HepG2 (cell line): ENCODE measurements at regions not wholly inside any gene's neighbourhood (a gene's known extent, or its start where the extent isn't known, plus 50 kb on each side); places are given as distances from the start of the nearest gene placed in this dataset.

Experiments used
- ATAC-seq: fragments of 200-7000 bp; cut with Tn5 transposase; 3 replicates; pipeline ENCODE4 v1.9.1; 2020; ENCODE audit warnings: mild to moderate bottlenecking, moderate library complexity
- BruUV-seq: library from RNA; stranded (reverse); fragments of 400-500 nt; replicated peaks from 2 replicates; lab custom pipeline; 2021; lab: Mats Ljungman, UMichigan
- CTCF ChIA-PET: fragments of 300-600 bp; formaldehyde crosslinking; extraction: SDS; loops from one replicate; lab custom pipeline; 2021; ENCODE audit warnings: low total read pairs, inconsistent platforms, low intra/inter-chr PET ratio; lab: Yijun Ruan, JAX
- POLR2A ChIA-PET: fragments of 350-600 bp; sonication (Branson Sonifier 250); formaldehyde crosslinking; loops from one replicate; lab custom pipeline; 2020; ENCODE audit warnings: antibody characterized with exemption, inconsistent platforms; lab: Yijun Ruan, JAX
- DNase-seq: peaks from one replicate; pipeline ENCODE4 v3.0.0-alpha.2; 2015; ENCODE audit warnings: low spot score
- FAIRE-seq: peaks from 3 replicates; lab custom pipeline; 2011; peaks lifted over from hg19 to GRCh38; lab: Jason Lieb, UNC
- H2AFZ ChIP-seq: one replicate; pipeline ENCODE4 v1.6.1; 2011; ENCODE audit warnings: low read length, inconsistent platforms
- H3K27ac ChIP-seq: fragments of 300-600 bp; 3 replicates; pipeline ENCODE4 v1.8.0; 2011; ENCODE audit warnings: mixed run types, mild to moderate bottlenecking, mixed read lengths, low read length, inconsistent platforms; ENCODE audit not compliant: insufficient read depth; ENCODE audit errors: extremely low read length
- H3K27me3 ChIP-seq, 2 experiments: fragments of 200-600 bp in 1 of 2; 2 replicates in 1 of 2; 3 replicates in 1 of 2; pipeline versions ENCODE4 v1.6.0 to v1.8.0; 2011; ENCODE audit warnings: low read length in 2 of 2, mild to moderate bottlenecking in 2 of 2, moderate library complexity in 2 of 2, inconsistent platforms in 1 of 2; ENCODE audit not compliant: insufficient read depth in 2 of 2, control insufficient read depth in 1 of 2
- H3K36me3 ChIP-seq, 2 experiments: fragments of 200-600 bp in 1 of 2; replicated peaks in 1 of 2; 2 replicates in 1 of 2; 3 replicates in 1 of 2; pipeline versions ENCODE4 v1.5.1 to v1.8.0; 2011; ENCODE audit warnings: low read length in 2 of 2, inconsistent platforms in 1 of 2; ENCODE audit not compliant: insufficient read depth in 2 of 2, control insufficient read depth in 1 of 2
- H3K4me1 ChIP-seq: 2 replicates; pipeline ENCODE4 v1.5.1; 2012; ENCODE audit warnings: low read length, inconsistent platforms; ENCODE audit not compliant: insufficient read depth
- H3K4me2 ChIP-seq: 2 replicates; pipeline ENCODE4 v1.6.0; 2011; ENCODE audit warnings: low read depth, low read length, inconsistent platforms
- H3K4me3 ChIP-seq, 3 experiments: fragments of 200-600 bp in 1 of 3; sonication (generic), shearing (Covaris generic) in 1 of 3; replicated peaks in 1 of 3; 2 replicates each; pipeline ENCODE4 v1.5.1; 2011 to 2016; ENCODE audit warnings: low read length in 3 of 3, inconsistent platforms in 2 of 3, low read depth in 2 of 3, mild to moderate bottlenecking in 2 of 3, control low read depth in 1 of 3, mixed read lengths in 1 of 3; ENCODE audit not compliant: insufficient read depth in 1 of 3
- H3K79me2 ChIP-seq: one replicate; pipeline ENCODE4 v1.6.1; 2011; ENCODE audit warnings: low read length, inconsistent platforms; ENCODE audit not compliant: insufficient read depth
- H3K9ac ChIP-seq: 2 replicates; pipeline ENCODE4 v1.6.0; 2011; ENCODE audit warnings: mild to moderate bottlenecking, low read depth, low read length, inconsistent platforms; ENCODE audit not compliant: insufficient read depth
- H3K9me3 ChIP-seq: 2 replicates; pipeline ENCODE4 v1.5.1; 2012; ENCODE audit warnings: mild to moderate bottlenecking, low read length
- H4K20me1 ChIP-seq: 2 replicates; pipeline ENCODE4 v1.6.0; 2011; ENCODE audit warnings: inconsistent platforms, mild to moderate bottlenecking, low read length, moderate library complexity; ENCODE audit not compliant: insufficient read depth
- EZH2 ChIP-seq: conservative IDR thresholded peaks from 2 replicates; pipeline ENCODE4 v1.6.1; 2012; ENCODE audit warnings: mild to moderate bottlenecking, low read depth, low read length, moderate library complexity
- GTF3A ChIP-seq: sonication (generic); formaldehyde crosslinking; conservative IDR thresholded peaks from 2 replicates; pipeline ENCODE4 v1.4.0; 2020; ENCODE audit warnings: mild to moderate bottlenecking, missing genetic modification reagents
- HOXD1 ChIP-seq: sonication (generic); formaldehyde crosslinking; IDR thresholded peaks from 2 replicates; pipeline ENCODE4 v1.5.0; 2020; ENCODE audit warnings: missing genetic modification reagents
- KDM5B ChIP-seq: sonication (generic); formaldehyde crosslinking; IDR thresholded peaks from 2 replicates; pipeline ENCODE4 v1.4.0; 2020; ENCODE audit warnings: missing genetic modification reagents, mild to moderate bottlenecking, borderline replicate concordance
- RFX3 ChIP-seq: IDR thresholded peaks from 2 replicates; pipeline ENCODE4 v1.6.1; 2016; ENCODE audit warnings: missing biosample characterization, missing genetic modification reagents
- SKI ChIP-seq: fragments of 450-650 bp; IDR thresholded peaks from one replicate; pipeline ENCODE4 v1.6.1; 2018; ENCODE audit warnings: mild to moderate bottlenecking; ENCODE audit not compliant: partially characterized antibody
- SRSF9 ChIP-seq: fragments of 200-400 bp; formaldehyde crosslinking; IDR thresholded peaks from 2 replicates; pipeline ENCODE4 v1.6.1; 2018; ENCODE audit warnings: borderline replicate concordance, mild to moderate bottlenecking, low read depth, low read length; ENCODE audit not compliant: insufficient read depth, poor library complexity, severe bottlenecking
- ZFP37 ChIP-seq: sonication (generic); formaldehyde crosslinking; IDR thresholded peaks from 2 replicates; pipeline ENCODE4 v1.4.0; 2020; ENCODE audit warnings: missing genetic modification reagents, borderline replicate concordance
- ZKSCAN5 ChIP-seq: sonication (generic); formaldehyde crosslinking; IDR thresholded peaks from 2 replicates; pipeline ENCODE4 v1.5.1; 2020; ENCODE audit warnings: mild to moderate bottlenecking, missing genetic modification reagents
- ZNF234 ChIP-seq: sonication (generic); formaldehyde crosslinking; conservative IDR thresholded peaks from 2 replicates; pipeline ENCODE4 v1.5.1; 2020; ENCODE audit warnings: mild to moderate bottlenecking, missing genetic modification reagents
- ZNF441 ChIP-seq: sonication (generic); formaldehyde crosslinking; IDR thresholded peaks from 2 replicates; pipeline ENCODE4 v1.7.0; 2021; ENCODE audit warnings: missing genetic modification reagents, borderline replicate concordance
- ZNF512B ChIP-seq: sonication (generic); formaldehyde crosslinking; IDR thresholded peaks from 2 replicates; pipeline ENCODE4 v1.5.1; 2020; ENCODE audit warnings: missing genetic modification reagents, mild to moderate bottlenecking, borderline replicate concordance
- ZNF629 ChIP-seq: sonication (generic); formaldehyde crosslinking; conservative IDR thresholded peaks from 2 replicates; pipeline ENCODE4 v1.5.0; 2020; ENCODE audit warnings: missing genetic modification reagents
- ZNF674 ChIP-seq: sonication (generic); formaldehyde crosslinking; IDR thresholded peaks from 2 replicates; pipeline ENCODE4 v1.5.0; 2020; ENCODE audit warnings: low read depth, mild to moderate bottlenecking, missing genetic modification reagents
- ZNF713 ChIP-seq: sonication (generic); formaldehyde crosslinking; IDR thresholded peaks from 2 replicates; pipeline ENCODE4 v1.4.0; 2020; ENCODE audit warnings: mild to moderate bottlenecking, missing genetic modification reagents
- WGBS: methylation state at CpG from one replicate; pipeline ENCODE4 v1.1.6; 2017; ENCODE audit warnings: low lambda C conversion rate; 5-methylcytosine and 5-hydroxymethylcytosine counted together
- in situ Hi-C: cut with HindIII; loops from 2 replicates; pipeline ENCODE4 v1.10.0; 2017; ENCODE audit warnings: low pct_unique_long_range_greater_than_20kb; ENCODE audit not compliant: extremely low pct_ligation_motif_present
- intact Hi-C: fragments of 100-400 bp; cut with micrococcal nuclease; formaldehyde crosslinking; loops from one replicate; pipeline ENCODE4 v1.10.0; 2022; ENCODE audit not compliant: unreplicated experiment
- TF ChIP-seq, protein P1 (sequence below): sonication (generic); formaldehyde crosslinking; IDR thresholded peaks from 2 replicates; pipeline ENCODE4 v1.8.0; 2022; ENCODE audit warnings: missing genetic modification reagents, low read depth, mild to moderate bottlenecking, borderline replicate concordance

GRCh38 chr1:213925531-213926182, 62.1 kb upstream of the PROX1 start:
- H2AFZ ChIP-seq = no peak overlapping the region

DNA sequence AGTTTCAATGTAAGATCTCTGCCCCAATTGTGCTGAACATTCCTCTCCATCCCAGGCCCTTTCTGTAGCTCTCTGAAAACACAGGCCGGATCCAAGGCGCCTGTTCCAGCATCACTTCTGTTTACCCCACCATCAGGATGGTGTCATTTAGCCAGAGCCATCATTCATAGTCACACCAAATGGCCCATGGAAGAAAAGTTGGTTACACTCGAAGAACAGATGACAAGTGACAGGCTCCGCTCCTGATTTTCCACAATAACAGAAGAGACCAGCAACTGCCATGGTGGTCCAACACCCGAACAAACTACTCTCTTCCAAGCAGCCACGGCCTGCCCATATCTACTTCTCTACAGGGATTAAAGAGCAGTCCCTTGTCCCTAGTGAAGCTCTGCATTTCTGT, 59.9 kb upstream of the PROX1 start:
- ChIA-PET POLR2A (no interaction called here), CTCF (no interaction called here)
- no peak overlapping the region for H3K27ac ChIP-seq
- DNase-seq (no peak), ATAC-seq (no peak), FAIRE-seq (no peak)
- no TSS peak for BruUV-seq
- 97% methylated on average over 6 of the region's 6 CpGs for WGBS
- H3K36me3 ChIP-seq = no peaks in the 10 kb centered on the region
- intact Hi-C loops (no loop called here), in situ Hi-C loops (no loop called here)
- no peak overlapping the region for H3K4me3 ChIP-seq
- no peak overlapping the region for H3K9ac ChIP-seq
- H4K20me1 ChIP-seq = no peaks in the 10 kb centered on the region
- no peak overlapping the region for H2AFZ ChIP-seq
- no peak overlapping the region for H3K4me2 ChIP-seq
- H3K27me3 ChIP-seq = no peaks in the 10 kb centered on the region
- H3K9me3 ChIP-seq = no peaks in the 10 kb centered on the region
- no peaks in the 10 kb centered on the region for H3K4me1 ChIP-seq
- no peaks in the 10 kb centered on the region for H3K79me2 ChIP-seq
- no peak for TF ChIP-seq HOXD1
- TF ChIP-seq ZNF713 (CRISPR knock-in tag) = no peak
- no peak for TF ChIP-seq SRSF9
- no peak for TF ChIP-seq ZNF629 (CRISPR knock-in tag)
- no peak for TF ChIP-seq ZNF512B (CRISPR knock-in tag)
- TF ChIP-seq ZKSCAN5 = no peak
- no peak for TF ChIP-seq ZNF441 (CRISPR knock-in tag)
- TF ChIP-seq ZNF674 (CRISPR knock-in tag) = no peak
- no peak for TF ChIP-seq GTF3A (CRISPR knock-in tag)
- TF ChIP-seq KDM5B = no peak
- no peak for TF ChIP-seq ZNF234 (CRISPR knock-in tag)
- TF ChIP-seq, protein P1, sequence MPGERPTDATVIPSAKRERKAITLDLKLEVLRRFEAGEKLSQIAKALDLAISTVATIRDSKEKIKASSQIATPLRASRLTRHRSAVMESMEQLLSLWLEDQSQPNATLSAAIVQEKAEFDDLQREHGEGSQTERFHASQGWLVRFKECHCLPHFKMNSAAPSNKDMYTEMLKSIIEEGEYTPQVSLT (CRISPR knock-in tag) = no peak
- TF ChIP-seq EZH2 = no peak
- no peak for TF ChIP-seq SKI

More at GRCh38 chr1:213925531-213926182, 62.1 kb upstream of the PROX1 start:
- H4K20me1 ChIP-seq = no peaks in the 10 kb centered on the region
- ATAC-seq (no peak), FAIRE-seq (no peak), DNase-seq (no peak)
- BruUV-seq = no TSS peak
- no peaks in the 10 kb centered on the region for H3K9me3 ChIP-seq
- no peak overlapping the region for H3K27ac ChIP-seq
- H3K4me3 ChIP-seq = no peak overlapping the region
- no peaks in the 10 kb centered on the region for H3K79me2 ChIP-seq
- in situ Hi-C loops = no loop called here
- intact Hi-C loops = no loop called here
- H3K9ac ChIP-seq = no peak overlapping the region
- 86% methylated on average over 6 of the region's 6 CpGs for WGBS
- ChIA-PET POLR2A (no interaction called here), CTCF (no interaction called here)
- H3K4me1 ChIP-seq = no peaks in the 10 kb centered on the region
- H3K27me3 ChIP-seq = no peaks in the 10 kb centered on the region
- no peak overlapping the region for H3K4me2 ChIP-seq
- H3K36me3 ChIP-seq = no peaks in the 10 kb centered on the region
- TF ChIP-seq RFX3 (CRISPR knock-in tag) (no peak), ZFP37 (CRISPR knock-in tag) (no peak), ZNF629 (CRISPR knock-in tag) (peak; percentile 41; the same call in 1 of the 2 replicates)
- TF ChIP-seq, all 625 proteins: peak for 1
